Small intestine (tissue), 7 donors: ENCODE measurements at regions not wholly inside any gene's neighbourhood (a gene's known extent, or its start where the extent isn't known, plus 50 kb on each side); places are given as distances from the start of the nearest gene placed in this dataset.

Experiments
- DNase-seq, 2 donors: peaks; one replicate each; pipeline versions ENCODE4 v3.0.0 to v3.0.0-alpha.2; 2013
- FAIRE-seq: peaks from 2 replicates; lab custom pipeline; 2012; peaks lifted over from hg19 to GRCh38; lab: Jason Lieb, UNC
- H3K27ac ChIP-seq, 3 donors: one replicate each; pipeline ENCODE4 v1.5.1; 2013; ENCODE audit warnings: low read length in 2 of 3, mild to moderate bottlenecking in 2 of 3, control low read depth in 1 of 3, inconsistent platforms in 1 of 3, low read depth in 1 of 3, moderate library complexity in 1 of 3
- H3K27me3 ChIP-seq, 3 donors: one replicate each; pipeline ENCODE4 v1.6.1; 2013; ENCODE audit warnings: low read length in 3 of 3, inconsistent platforms in 1 of 3; ENCODE audit not compliant: control insufficient read depth in 3 of 3, insufficient read depth in 3 of 3
- H3K36me3 ChIP-seq, 3 donors: one replicate each; pipeline ENCODE4 v1.6.1; 2013; ENCODE audit warnings: low read length in 3 of 3, inconsistent platforms in 1 of 3, low read depth in 1 of 3, mild to moderate bottlenecking in 1 of 3, moderate library complexity in 1 of 3; ENCODE audit not compliant: control insufficient read depth in 3 of 3, insufficient read depth in 2 of 3
- H3K4me1 ChIP-seq, 3 donors: one replicate each; pipeline ENCODE4 v1.6.1; 2013; ENCODE audit warnings: low read length in 2 of 3, inconsistent platforms in 1 of 3, low read depth in 1 of 3, mild to moderate bottlenecking in 1 of 3, moderate library complexity in 1 of 3; ENCODE audit not compliant: control insufficient read depth in 3 of 3, insufficient read depth in 2 of 3
- H3K4me3 ChIP-seq, 3 donors: one replicate each; pipeline ENCODE4 v1.5.1; 2013; ENCODE audit warnings: low read length in 3 of 3, control low read depth in 1 of 3, inconsistent platforms in 1 of 3, low read depth in 1 of 3, mild to moderate bottlenecking in 1 of 3, moderate library complexity in 1 of 3
- H3K9me3 ChIP-seq, 2 donors: one replicate each; pipeline ENCODE4 v1.6.1; 2013; ENCODE audit warnings: low read depth in 1 of 2, low read length in 1 of 2; ENCODE audit not compliant: control insufficient read depth in 2 of 2, insufficient read depth in 1 of 2
- WGBS, 3 donors: extraction: QIAGEN DNeasy Blood & Tissue Kit; methylation state at CpG; one replicate each; pipeline ENCODE4 v1.1.7; 2013; 5-methylcytosine and 5-hydroxymethylcytosine counted together
- donor health status: healthy with polysubstance abuse.
- donor health status: control.
- donor health status: control.
- donor health status: Bipolar disorder and iron deficiency.
- donor health status: healthy.

DNA sequence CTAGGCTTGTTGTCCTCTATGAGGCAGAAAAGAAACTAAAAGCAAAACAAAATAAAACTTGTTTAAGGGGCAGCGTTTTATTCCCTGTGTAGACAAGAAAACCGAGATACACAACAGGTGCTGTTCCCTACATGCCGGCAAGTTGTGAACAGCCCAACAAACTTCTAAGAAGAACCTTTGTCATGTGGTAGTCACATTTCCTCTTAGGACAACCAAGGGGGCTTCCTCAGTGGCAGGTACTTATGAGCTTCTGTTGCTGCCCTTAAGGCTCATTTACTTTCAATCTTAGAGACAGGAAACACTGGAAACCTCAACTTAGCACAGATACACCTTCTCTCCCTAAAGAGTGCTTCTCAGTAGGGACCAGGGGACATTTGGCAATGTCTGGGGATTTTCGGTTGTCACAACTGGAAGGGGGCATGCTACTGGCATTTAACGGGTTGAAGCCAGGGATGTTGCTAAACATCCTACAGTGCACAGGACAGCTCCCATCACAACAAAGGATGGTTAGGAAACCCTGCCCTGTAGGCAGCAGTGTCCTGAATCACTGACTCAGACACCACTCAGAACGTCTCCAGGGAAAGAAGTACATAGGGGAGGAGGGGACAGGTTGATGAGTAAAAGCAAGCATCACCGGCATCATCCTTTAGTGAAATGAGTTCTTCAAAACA, 111.0 kb downstream of the ASB9 start:
- DNase-seq, result no peak
- Histone ChIP-seq H3K36me3 (no peaks in the 10 kb centered on the region), H3K4me3 (no peak overlapping the region), H3K27me3 (no peaks in the 10 kb centered on the region), H3K9me3 (no peaks in the 10 kb centered on the region), H3K27ac (no peak overlapping the region), H3K4me1 (no peaks in the 10 kb centered on the region)
- FAIRE-seq, result no peak
- 58 to 72% (median 68%) methylated on average over 7 of the region's 7 CpGs for WGBS, 3 donors

GRCh38 chrX:15158350-15158735, 111.5 kb downstream of the ASB9 start:
- H3K36me3 ChIP-seq, result no peaks in the 10 kb centered on the region
- H3K27me3 ChIP-seq, result no peaks in the 10 kb centered on the region
- no peaks in the 10 kb centered on the region for H3K4me1 ChIP-seq
- FAIRE-seq (no peak), DNase-seq (no peak)
- H3K4me3 ChIP-seq, result no peak overlapping the region
- 11 to 29% (median 25%) methylated on average over 1 of the region's 1 CpG for WGBS, 3 donors
- no peak overlapping the region for H3K27ac ChIP-seq
- H3K9me3 ChIP-seq, result no peaks in the 10 kb centered on the region

GRCh38 chrX:15157624-15158023, 112.3 kb downstream of the ASB9 start:
- H3K27ac ChIP-seq, result no peak overlapping the region
- no peak for FAIRE-seq
- no peak overlapping the region for H3K4me3 ChIP-seq
- H3K27me3 ChIP-seq, result no peaks in the 10 kb centered on the region
- no peaks in the 10 kb centered on the region for H3K9me3 ChIP-seq
- no peak for DNase-seq
- H3K36me3 ChIP-seq, result no peaks in the 10 kb centered on the region
- WGBS, 3 donors, result 68 to 100% (median 93%) methylated on average over 2 of the region's 2 CpGs
- no peaks in the 10 kb centered on the region for H3K4me1 ChIP-seq

- no peaks in the 10 kb centered on the region for H3K4me1 ChIP-seq
- H3K36me3 ChIP-seq, result no peaks in the 10 kb centered on the region
- H3K27ac ChIP-seq, result no peak overlapping the region
- DNase-seq (no peak), FAIRE-seq (no peak)
- H3K27me3 ChIP-seq, result no peaks in the 10 kb centered on the region
- H3K9me3 ChIP-seq, result no peaks in the 10 kb centered on the region
- H3K4me3 ChIP-seq, result no peak overlapping the region
- WGBS, 3 donors, result 57 to 78% (median 74%) methylated on average over 4 of the region's 4 CpGs
Observed at GRCh38 chrX:15151267-15152186, 118.4 kb downstream of the ASB9 start.

- Histone ChIP-seq H3K9me3 (no peaks in the 10 kb centered on the region), H3K36me3 (no peaks in the 10 kb centered on the region), H3K27ac (no peak overlapping the region), H3K4me1 (no peaks in the 10 kb centered on the region), H3K4me3 (no peak overlapping the region), H3K27me3 (no peaks in the 10 kb centered on the region)
- 67 to 100% (median 100%) methylated on average over 1 of the region's 1 CpG for WGBS, 3 donors
- FAIRE-seq (no peak), DNase-seq (no peak)
Observed at GRCh38 chrX:15150586-15150985, 119.3 kb downstream of the ASB9 start.

DNA sequence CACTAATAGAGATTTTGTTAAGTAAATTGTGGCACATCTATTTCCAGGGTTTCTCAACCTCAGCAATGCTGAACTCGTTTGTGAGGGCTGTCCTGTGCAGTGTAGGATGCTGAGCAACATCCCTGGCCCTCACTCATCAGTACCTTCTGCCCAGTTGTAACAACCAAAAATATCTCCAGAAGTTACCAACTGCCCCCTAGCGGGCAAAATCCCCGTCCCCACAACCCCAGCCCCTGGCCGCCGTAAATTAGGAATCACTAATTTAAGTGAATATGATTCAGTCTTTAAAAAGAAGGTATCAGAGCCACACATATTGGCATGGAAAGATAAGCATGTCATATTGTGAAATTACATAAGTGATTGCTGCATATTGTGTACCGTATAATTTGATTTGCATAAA, 123.4 kb downstream of the ASB9 start:
- H3K36me3 ChIP-seq, result no peaks in the 10 kb centered on the region
- WGBS, 3 donors, result 18 to 27% (median 23%) methylated on average over 6 of the region's 6 CpGs
- H3K27ac ChIP-seq, result no peak overlapping the region
- no peaks in the 10 kb centered on the region for H3K27me3 ChIP-seq
- H3K4me1 ChIP-seq, result peaks cover 0 to 5% (median 0%) of the 10 kb centered on the region in 3 donors
- H3K9me3 ChIP-seq, result no peaks in the 10 kb centered on the region
- H3K4me3 ChIP-seq, result no peak overlapping the region
- FAIRE-seq (no peak), DNase-seq (peak; percentile 4 to 9)

DNA sequence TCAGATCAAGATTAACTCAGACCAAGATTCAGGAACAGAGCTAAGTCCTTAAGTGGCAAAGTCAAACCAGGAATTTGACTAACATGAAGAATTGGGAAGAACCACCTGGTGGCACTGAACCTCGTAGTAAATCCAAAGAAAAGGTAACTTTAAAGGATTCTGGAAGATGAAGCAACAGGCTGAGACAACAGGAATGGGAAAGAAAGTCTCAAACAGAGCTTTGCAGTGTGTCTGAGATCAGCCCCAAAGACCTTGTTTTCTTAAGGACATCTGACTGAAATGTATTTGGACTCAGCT, 126.1 kb downstream of the ASB9 start:
- FAIRE-seq, result no peak
- DNase-seq, result no peak
- H3K4me3 ChIP-seq, result no peak overlapping the region
- 15 to 25% (median 17%) methylated on average over 1 of the region's 1 CpG for WGBS, 3 donors
- H3K27ac ChIP-seq, result no peak overlapping the region
- peaks cover 0 to 5% (median 0%) of the 10 kb centered on the region in 3 donors for H3K4me1 ChIP-seq
- H3K27me3 ChIP-seq, result no peaks in the 10 kb centered on the region
- H3K36me3 ChIP-seq, result no peaks in the 10 kb centered on the region
- no peaks in the 10 kb centered on the region for H3K9me3 ChIP-seq

- peaks cover 0 to 5% (median 0%) of the 10 kb centered on the region in 3 donors for H3K4me1 ChIP-seq
- peak overlapping the region in 2 of 3 donors; percentile 44 to 86 for H3K27ac ChIP-seq
- H3K27me3 ChIP-seq, result no peaks in the 10 kb centered on the region
- peak; percentile 61 to 67 for DNase-seq
- WGBS, 3 donors, result 15 to 16% (median 16%) methylated on average over 6 of the region's 6 CpGs
- no peak for FAIRE-seq
- no peaks in the 10 kb centered on the region for H3K36me3 ChIP-seq
- no peak overlapping the region for H3K4me3 ChIP-seq
- no peaks in the 10 kb centered on the region for H3K9me3 ChIP-seq
Observed at GRCh38 chrX:15143050-15143824, 126.6 kb downstream of the ASB9 start.
